ENCODE measurements at regions not wholly inside any gene's neighbourhood (a gene's known extent, or its start where the extent isn't known, plus 50 kb on each side); places are given as distances from the start of the nearest gene placed in this dataset.

DNA sequence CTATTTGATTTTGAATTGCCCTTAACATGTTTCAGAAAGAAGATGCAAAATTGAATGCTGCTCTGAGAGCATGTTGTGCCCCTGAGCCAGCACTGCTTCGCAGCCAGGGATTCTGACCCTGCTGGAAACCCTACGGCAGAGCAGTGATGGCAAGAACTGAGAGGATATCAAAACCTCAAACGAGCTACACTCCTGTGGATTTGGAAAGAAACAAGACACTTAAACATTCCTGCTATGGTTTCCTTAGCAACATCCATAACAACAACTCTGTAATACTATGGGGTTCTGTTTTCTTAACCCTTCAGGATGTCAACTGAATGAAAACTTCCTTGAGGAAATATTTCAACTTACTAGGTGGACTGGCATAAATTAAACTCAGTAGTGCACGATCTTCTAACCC lies 649.1 kb downstream of the NYAP2 start:
- Histone ChIP-seq H3K4me3 (no peak overlapping the region), H3K4me2 (no peak overlapping the region), H2AFZ (no peak overlapping the region), H3F3A (replicated peaks; ENCODE audit: low read depth) (no peaks in the 10 kb centered on the region), H3K27ac (ENCODE audit: low read depth) (no peak overlapping the region), H4K20me1 (replicated peaks; ENCODE audit: insufficient read depth) (no peaks in the 10 kb centered on the region), H3K27me3 (ENCODE audit: insufficient read depth) (no peaks in the 10 kb centered on the region), H3K79me2 (replicated peaks; ENCODE audit: insufficient read depth) (no peaks in the 10 kb centered on the region), H3K9me2 (ENCODE audit: insufficient read depth) (peaks cover 2% of the 10 kb centered on the region; the same call in 1 of the 2 replicates), H3K36me3 (ENCODE audit: insufficient read depth) (no peaks in the 10 kb centered on the region), H3K4me1 (ENCODE audit: insufficient read depth) (no peaks in the 10 kb centered on the region)
- no peak overlapping the region for H3K27ac Mint-ChIP-seq
- H3K9me3 Mint-ChIP-seq: no peaks in the 10 kb centered on the region
- peaks cover 6% of the 10 kb centered on the region; the same call in 2 of the 3 replicates for H3K4me1 Mint-ChIP-seq
- no peaks in the 10 kb centered on the region for H3K36me3 Mint-ChIP-seq (ENCODE audit: low read depth)
- DNase-seq (ENCODE audit: low spot score): peak; percentile 71
- no peak overlapping the region for H3K4me3 Mint-ChIP-seq
- no peaks in the 10 kb centered on the region for H3K27me3 Mint-ChIP-seq (ENCODE audit: insufficient read depth, low read depth, poor library complexity)
- peak; percentile 81 for ATAC-seq
- TF ChIP-seq, protein P1, sequence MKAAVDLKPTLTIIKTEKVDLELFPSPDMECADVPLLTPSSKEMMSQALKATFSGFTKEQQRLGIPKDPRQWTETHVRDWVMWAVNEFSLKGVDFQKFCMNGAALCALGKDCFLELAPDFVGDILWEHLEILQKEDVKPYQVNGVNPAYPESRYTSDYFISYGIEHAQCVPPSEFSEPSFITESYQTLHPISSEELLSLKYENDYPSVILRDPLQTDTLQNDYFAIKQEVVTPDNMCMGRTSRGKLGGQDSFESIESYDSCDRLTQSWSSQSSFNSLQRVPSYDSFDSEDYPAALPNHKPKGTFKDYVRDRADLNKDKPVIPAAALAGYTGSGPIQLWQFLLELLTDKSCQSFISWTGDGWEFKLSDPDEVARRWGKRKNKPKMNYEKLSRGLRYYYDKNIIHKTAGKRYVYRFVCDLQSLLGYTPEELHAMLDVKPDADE (IDR thresholded peaks at IDR 0.05): no peak
- TF ChIP-seq, protein P2, sequence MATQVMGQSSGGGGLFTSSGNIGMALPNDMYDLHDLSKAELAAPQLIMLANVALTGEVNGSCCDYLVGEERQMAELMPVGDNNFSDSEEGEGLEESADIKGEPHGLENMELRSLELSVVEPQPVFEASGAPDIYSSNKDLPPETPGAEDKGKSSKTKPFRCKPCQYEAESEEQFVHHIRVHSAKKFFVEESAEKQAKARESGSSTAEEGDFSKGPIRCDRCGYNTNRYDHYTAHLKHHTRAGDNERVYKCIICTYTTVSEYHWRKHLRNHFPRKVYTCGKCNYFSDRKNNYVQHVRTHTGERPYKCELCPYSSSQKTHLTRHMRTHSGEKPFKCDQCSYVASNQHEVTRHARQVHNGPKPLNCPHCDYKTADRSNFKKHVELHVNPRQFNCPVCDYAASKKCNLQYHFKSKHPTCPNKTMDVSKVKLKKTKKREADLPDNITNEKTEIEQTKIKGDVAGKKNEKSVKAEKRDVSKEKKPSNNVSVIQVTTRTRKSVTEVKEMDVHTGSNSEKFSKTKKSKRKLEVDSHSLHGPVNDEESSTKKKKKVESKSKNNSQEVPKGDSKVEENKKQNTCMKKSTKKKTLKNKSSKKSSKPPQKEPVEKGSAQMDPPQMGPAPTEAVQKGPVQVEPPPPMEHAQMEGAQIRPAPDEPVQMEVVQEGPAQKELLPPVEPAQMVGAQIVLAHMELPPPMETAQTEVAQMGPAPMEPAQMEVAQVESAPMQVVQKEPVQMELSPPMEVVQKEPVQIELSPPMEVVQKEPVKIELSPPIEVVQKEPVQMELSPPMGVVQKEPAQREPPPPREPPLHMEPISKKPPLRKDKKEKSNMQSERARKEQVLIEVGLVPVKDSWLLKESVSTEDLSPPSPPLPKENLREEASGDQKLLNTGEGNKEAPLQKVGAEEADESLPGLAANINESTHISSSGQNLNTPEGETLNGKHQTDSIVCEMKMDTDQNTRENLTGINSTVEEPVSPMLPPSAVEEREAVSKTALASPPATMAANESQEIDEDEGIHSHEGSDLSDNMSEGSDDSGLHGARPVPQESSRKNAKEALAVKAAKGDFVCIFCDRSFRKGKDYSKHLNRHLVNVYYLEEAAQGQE (IDR thresholded peaks at IDR 0.05; ENCODE audit: unreplicated experiment): no peak
- TF ChIP-seq EZH2 (IDR thresholded peaks at IDR 0.05; ENCODE audit: low read depth, unreplicated experiment): no peak
- no peak for TF ChIP-seq STAT1 (IDR thresholded peaks at IDR 0.05; ENCODE audit: unreplicated experiment)
- TF ChIP-seq ZNF331 (CRISPR knock-in tag; IDR thresholded peaks at IDR 0.05; ENCODE audit: low read depth): no peak
- TF ChIP-seq, protein P3, sequence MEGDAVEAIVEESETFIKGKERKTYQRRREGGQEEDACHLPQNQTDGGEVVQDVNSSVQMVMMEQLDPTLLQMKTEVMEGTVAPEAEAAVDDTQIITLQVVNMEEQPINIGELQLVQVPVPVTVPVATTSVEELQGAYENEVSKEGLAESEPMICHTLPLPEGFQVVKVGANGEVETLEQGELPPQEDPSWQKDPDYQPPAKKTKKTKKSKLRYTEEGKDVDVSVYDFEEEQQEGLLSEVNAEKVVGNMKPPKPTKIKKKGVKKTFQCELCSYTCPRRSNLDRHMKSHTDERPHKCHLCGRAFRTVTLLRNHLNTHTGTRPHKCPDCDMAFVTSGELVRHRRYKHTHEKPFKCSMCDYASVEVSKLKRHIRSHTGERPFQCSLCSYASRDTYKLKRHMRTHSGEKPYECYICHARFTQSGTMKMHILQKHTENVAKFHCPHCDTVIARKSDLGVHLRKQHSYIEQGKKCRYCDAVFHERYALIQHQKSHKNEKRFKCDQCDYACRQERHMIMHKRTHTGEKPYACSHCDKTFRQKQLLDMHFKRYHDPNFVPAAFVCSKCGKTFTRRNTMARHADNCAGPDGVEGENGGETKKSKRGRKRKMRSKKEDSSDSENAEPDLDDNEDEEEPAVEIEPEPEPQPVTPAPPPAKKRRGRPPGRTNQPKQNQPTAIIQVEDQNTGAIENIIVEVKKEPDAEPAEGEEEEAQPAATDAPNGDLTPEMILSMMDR (conservative IDR thresholded peaks at IDR 0.05; ENCODE audit: low read depth in 2 of 2): no peak
- TF ChIP-seq, protein P4, sequence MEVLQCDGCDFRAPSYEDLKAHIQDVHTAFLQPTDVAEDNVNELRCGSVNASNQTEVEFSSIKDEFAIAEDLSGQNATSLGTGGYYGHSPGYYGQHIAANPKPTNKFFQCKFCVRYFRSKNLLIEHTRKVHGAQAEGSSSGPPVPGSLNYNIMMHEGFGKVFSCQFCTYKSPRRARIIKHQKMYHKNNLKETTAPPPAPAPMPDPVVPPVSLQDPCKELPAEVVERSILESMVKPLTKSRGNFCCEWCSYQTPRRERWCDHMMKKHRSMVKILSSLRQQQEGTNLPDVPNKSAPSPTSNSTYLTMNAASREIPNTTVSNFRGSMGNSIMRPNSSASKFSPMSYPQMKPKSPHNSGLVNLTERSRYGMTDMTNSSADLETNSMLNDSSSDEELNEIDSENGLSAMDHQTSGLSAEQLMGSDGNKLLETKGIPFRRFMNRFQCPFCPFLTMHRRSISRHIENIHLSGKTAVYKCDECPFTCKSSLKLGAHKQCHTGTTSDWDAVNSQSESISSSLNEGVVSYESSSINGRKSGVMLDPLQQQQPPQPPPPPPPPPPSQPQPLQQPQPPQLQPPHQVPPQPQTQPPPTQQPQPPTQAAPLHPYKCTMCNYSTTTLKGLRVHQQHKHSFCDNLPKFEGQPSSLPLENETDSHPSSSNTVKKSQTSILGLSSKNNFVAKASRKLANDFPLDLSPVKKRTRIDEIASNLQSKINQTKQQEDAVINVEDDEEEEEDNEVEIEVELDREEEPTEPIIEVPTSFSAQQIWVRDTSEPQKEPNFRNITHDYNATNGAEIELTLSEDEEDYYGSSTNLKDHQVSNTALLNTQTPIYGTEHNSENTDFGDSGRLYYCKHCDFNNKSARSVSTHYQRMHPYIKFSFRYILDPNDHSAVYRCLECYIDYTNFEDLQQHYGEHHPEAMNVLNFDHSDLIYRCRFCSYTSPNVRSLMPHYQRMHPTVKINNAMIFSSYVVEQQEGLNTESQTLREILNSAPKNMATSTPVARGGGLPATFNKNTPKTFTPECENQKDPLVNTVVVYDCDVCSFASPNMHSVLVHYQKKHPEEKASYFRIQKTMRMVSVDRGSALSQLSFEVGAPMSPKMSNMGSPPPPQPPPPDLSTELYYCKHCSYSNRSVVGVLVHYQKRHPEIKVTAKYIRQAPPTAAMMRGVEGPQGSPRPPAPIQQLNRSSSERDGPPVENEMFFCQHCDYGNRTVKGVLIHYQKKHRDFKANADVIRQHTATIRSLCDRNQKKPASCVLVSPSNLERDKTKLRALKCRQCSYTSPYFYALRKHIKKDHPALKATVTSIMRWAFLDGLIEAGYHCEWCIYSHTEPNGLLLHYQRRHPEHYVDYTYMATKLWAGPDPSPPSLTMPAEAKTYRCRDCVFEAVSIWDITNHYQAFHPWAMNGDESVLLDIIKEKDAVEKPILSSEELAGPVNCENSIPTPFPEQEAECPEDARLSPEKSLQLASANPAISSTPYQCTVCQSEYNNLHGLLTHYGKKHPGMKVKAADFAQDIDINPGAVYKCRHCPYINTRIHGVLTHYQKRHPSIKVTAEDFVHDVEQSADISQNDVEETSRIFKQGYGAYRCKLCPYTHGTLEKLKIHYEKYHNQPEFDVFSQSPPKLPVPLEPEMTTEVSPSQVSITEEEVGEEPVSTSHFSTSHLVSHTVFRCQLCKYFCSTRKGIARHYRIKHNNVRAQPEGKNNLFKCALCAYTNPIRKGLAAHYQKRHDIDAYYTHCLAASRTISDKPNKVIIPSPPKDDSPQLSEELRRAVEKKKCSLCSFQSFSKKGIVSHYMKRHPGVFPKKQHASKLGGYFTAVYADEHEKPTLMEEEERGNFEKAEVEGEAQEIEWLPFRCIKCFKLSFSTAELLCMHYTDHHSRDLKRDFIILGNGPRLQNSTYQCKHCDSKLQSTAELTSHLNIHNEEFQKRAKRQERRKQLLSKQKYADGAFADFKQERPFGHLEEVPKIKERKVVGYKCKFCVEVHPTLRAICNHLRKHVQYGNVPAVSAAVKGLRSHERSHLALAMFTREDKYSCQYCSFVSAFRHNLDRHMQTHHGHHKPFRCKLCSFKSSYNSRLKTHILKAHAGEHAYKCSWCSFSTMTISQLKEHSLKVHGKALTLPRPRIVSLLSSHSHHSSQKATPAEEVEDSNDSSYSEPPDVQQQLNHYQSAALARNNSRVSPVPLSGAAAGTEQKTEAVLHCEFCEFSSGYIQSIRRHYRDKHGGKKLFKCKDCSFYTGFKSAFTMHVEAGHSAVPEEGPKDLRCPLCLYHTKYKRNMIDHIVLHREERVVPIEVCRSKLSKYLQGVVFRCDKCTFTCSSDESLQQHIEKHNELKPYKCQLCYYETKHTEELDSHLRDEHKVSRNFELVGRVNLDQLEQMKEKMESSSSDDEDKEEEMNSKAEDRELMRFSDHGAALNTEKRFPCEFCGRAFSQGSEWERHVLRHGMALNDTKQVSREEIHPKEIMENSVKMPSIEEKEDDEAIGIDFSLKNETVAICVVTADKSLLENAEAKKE (CRISPR knock-in tag; IDR thresholded peaks at IDR 0.05): no peak
- no peak for TF ChIP-seq EZH2phosphoT487 (IDR thresholded peaks at IDR 0.05; ENCODE audit: unreplicated experiment)
- no peak for TF ChIP-seq NANOG (IDR thresholded peaks at IDR 0.05; ENCODE audit: borderline replicate concordance)
- TF ChIP-seq ZNF114 (CRISPR knock-in tag; IDR thresholded peaks at IDR 0.05): no peak
- TF ChIP-seq JUNB (IDR thresholded peaks at IDR 0.05; ENCODE audit: unreplicated experiment): no peak
- TF ChIP-seq POLR2AphosphoS5 (IDR thresholded peaks at IDR 0.05; ENCODE audit: low read depth): no peak
- TF ChIP-seq CREB1 (CRISPR knock-in tag; IDR thresholded peaks at IDR 0.05; ENCODE audit: low read depth): no peak
